Activated CD4-positive, alpha-beta T cell treated with anti-CD3 and anti-CD28 coated beads, Interleukin-10, Interleukin-2, amounts not matched to agents 100 ng/mL and 50 ng/mL, durations not matched to agents 16 hours and 8 hours (primary cell): ENCODE measurements at regions not wholly inside any gene's neighbourhood (a gene's known extent, or its start where the extent isn't known, plus 50 kb on each side); places are given as distances from the start of the nearest gene placed in this dataset.

ENCODE experiments used
- DNase-seq: peaks from one replicate; pipeline ENCODE4 v3.0.0-alpha.2; 2020

- DNase-seq = no peak
Observed at GRCh38 chr9:119441338-119441737, 72.1 kb upstream of the BRINP1 start.

- DNase-seq = no peak
Observed at GRCh38 chr9:119436261-119436660, 67.0 kb upstream of the BRINP1 start.

- no peak for DNase-seq
Observed at GRCh38 chr9:119435076-119435475, 65.8 kb upstream of the BRINP1 start.

- no peak for DNase-seq
Observed at GRCh38 chr9:119432428-119432827, 63.2 kb upstream of the BRINP1 start.

- no peak for DNase-seq
Observed at GRCh38 chr9:119429302-119429701, 60.1 kb upstream of the BRINP1 start.

GRCh38 chr9:119420231-119420630 is 51.0 kb upstream of the BRINP1 start:
- no peak for DNase-seq
